GM12891 (cell line): ENCODE measurements at regions not wholly inside any gene's neighbourhood (a gene's known extent, or its start where the extent isn't known, plus 50 kb on each side); places are given as distances from the start of the nearest gene placed in this dataset.
"Not testable (repeated sequence)": the region's sequence is repeated elsewhere in the genome, so short reads cannot be mapped to it uniquely, and the experiment has no call there.

Source experiments
- POLR2A ChIP-seq: IDR thresholded peaks from 2 replicates; pipeline ENCODE4 v1.6.1; 2011; ENCODE audit warnings: low read depth, low read length, control low read depth
- POLR2AphosphoS5 ChIP-seq: IDR thresholded peaks from 2 replicates; pipeline ENCODE4 v1.6.1; 2011; ENCODE audit warnings: low read depth, low read length, control low read depth

- TF ChIP-seq POLR2AphosphoS5, POLR2A: not testable (repeated sequence)
Measured at GRCh38 chr10:57032301-57032700, 671.2 kb upstream of the ZWINT start.
